Posterior vena cava (tissue), 2 donors: ENCODE measurements at regions not wholly inside any gene's neighbourhood (a gene's known extent, or its start where the extent isn't known, plus 50 kb on each side); places are given as distances from the start of the nearest gene placed in this dataset.
"Not testable (repeated sequence)": the region's sequence is repeated elsewhere in the genome, so short reads cannot be mapped to it uniquely, and the experiment has no call there.

Source experiments
- DNase-seq: peaks from one replicate; pipeline ENCODE4 v3.0.0-alpha.2; 2020; ENCODE audit warnings: low spot score
- intact Hi-C, 2 donors: fragments of 100-400 bp; cut with DNase I; formaldehyde crosslinking; loops; one replicate each; pipeline versions ENCODE4 v1.14.1 to v1.14.2; 2022 to 2023
- donor health status: DM: yes; HTN: yes; CAD: no.
- donor health status: DM: yes; HTN: yes; CAD: no.

GRCh38 chr2:144798989-144799388, 279.1 kb upstream of the ZEB2 start:
- intact Hi-C loops, result no loop called here
- no peak for DNase-seq

- intact Hi-C loops, result no loop called here
- no peak for DNase-seq
Measured at GRCh38 chr2:144798034-144798433, 278.1 kb upstream of the ZEB2 start.

GRCh38 chr2:144796936-144797335, 277.0 kb upstream of the ZEB2 start:
- DNase-seq, result no peak
- intact Hi-C loops, result no loop called here

GRCh38 chr2:144796164-144796563, 276.2 kb upstream of the ZEB2 start:
- DNase-seq, result no peak
- intact Hi-C loops, result no loop called here

GRCh38 chr2:144785253-144785652, 265.3 kb upstream of the ZEB2 start:
- no peak for DNase-seq
- intact Hi-C loops, result no loop called here

GRCh38 chr2:144780983-144781382, 261.1 kb upstream of the ZEB2 start:
- intact Hi-C loops, result no loop called here
- DNase-seq, result no peak

GRCh38 chr2:144776766-144777165, 256.8 kb upstream of the ZEB2 start:
- intact Hi-C loops, result no loop called here
- DNase-seq, result no peak

GRCh38 chr2:144774809-144775208, 254.9 kb upstream of the ZEB2 start:
- no peak for DNase-seq
- intact Hi-C loops, result no loop called here

- DNase-seq, result no peak
- intact Hi-C loops, result no loop called here
Measured at GRCh38 chr2:144771348-144771747, 251.4 kb upstream of the ZEB2 start.

- intact Hi-C loops, result no loop called here
- DNase-seq, result no peak
Measured at GRCh38 chr2:144770616-144771230, 250.8 kb upstream of the ZEB2 start.

- intact Hi-C loops, DNase-seq: not testable (repeated sequence)
Measured at GRCh38 chr2:144760939-144761338, 241.0 kb upstream of the ZEB2 start.

GRCh38 chr2:144759746-144760145, 239.8 kb upstream of the ZEB2 start:
- no peak for DNase-seq
- intact Hi-C loops, result no loop called here

- DNase-seq, intact Hi-C loops: not testable (repeated sequence)
Measured at GRCh38 chr2:144758196-144758595, 238.3 kb upstream of the ZEB2 start.

GRCh38 chr2:144753416-144753815, 233.5 kb upstream of the ZEB2 start:
- intact Hi-C loops, result no loop called here
- DNase-seq, result no peak

- intact Hi-C loops, result no loop called here
- no peak for DNase-seq
Measured at GRCh38 chr2:144751142-144751905, 231.4 kb upstream of the ZEB2 start.

- intact Hi-C loops, result no loop called here
- no peak for DNase-seq
Measured at GRCh38 chr2:144749188-144749587, 229.3 kb upstream of the ZEB2 start.

- intact Hi-C loops, result no loop called here
- no peak for DNase-seq
Measured at GRCh38 chr2:144748443-144748842, 228.5 kb upstream of the ZEB2 start.

- DNase-seq, result no peak
- intact Hi-C loops, result no loop called here
Measured at GRCh38 chr2:144747571-144747970, 227.7 kb upstream of the ZEB2 start.

GRCh38 chr2:144745424-144745823, 225.5 kb upstream of the ZEB2 start:
- intact Hi-C loops, result no loop called here
- no peak for DNase-seq

GRCh38 chr2:144738749-144739148, 218.8 kb upstream of the ZEB2 start:
- no peak for DNase-seq
- intact Hi-C loops, result no loop called here

- intact Hi-C loops, result no loop called here
Measured at GRCh38 chr2:144730711-144731110, 210.8 kb upstream of the ZEB2 start.

More at GRCh38 chr2:144730711-144731110, 210.8 kb upstream of the ZEB2 start:
- no peak for DNase-seq
